Lower lobe of right lung (tissue), 2 donors: ENCODE measurements at regions not wholly inside any gene's neighbourhood (a gene's known extent, or its start where the extent isn't known, plus 50 kb on each side); places are given as distances from the start of the nearest gene placed in this dataset.

Source experiments
- ATAC-seq, 2 donors: fragments of 200-7000 bp; cut with Tn5 transposase; one replicate each; pipeline ENCODE4 v1.9.1; 2020 to 2022; ENCODE audit warnings: mild to moderate bottlenecking in 2 of 2, moderate library complexity in 2 of 2
- DNase-seq: peaks from one replicate; pipeline ENCODE4 v3.0.0-alpha.2; 2020
- H3K27ac ChIP-seq: fragments of 200-600 bp; one replicate; pipeline ENCODE4 v1.8.0; 2022
- H3K27me3 ChIP-seq: fragments of 200-600 bp; one replicate; pipeline ENCODE4 v1.8.0; 2022; ENCODE audit warnings: low read depth
- H3K36me3 ChIP-seq: fragments of 200-600 bp; one replicate; pipeline ENCODE4 v1.8.0; 2022; ENCODE audit warnings: mild to moderate bottlenecking
- H3K4me1 ChIP-seq: fragments of 200-600 bp; one replicate; pipeline ENCODE4 v1.8.0; 2022
- H3K4me3 ChIP-seq: fragments of 200-600 bp; one replicate; pipeline ENCODE4 v1.8.0; 2022; ENCODE audit warnings: mild to moderate bottlenecking
- H3K9me3 ChIP-seq: fragments of 200-600 bp; one replicate; pipeline ENCODE4 v1.8.0; 2022
- CTCF ChIP-seq: fragments of 200-600 bp; IDR thresholded peaks from one replicate; pipeline ENCODE4 v1.8.0; 2022; ENCODE audit warnings: antibody characterized with exemption, mild to moderate bottlenecking
- intact Hi-C: fragments of 100-400 bp; cut with DNase I; formaldehyde crosslinking; loops from one replicate; pipeline ENCODE4 v1.11.0; 2022
- donor health status: DM: no; HTN: yes; CAD: no; lungs with severe emphysema.

- no peak for DNase-seq
- Histone ChIP-seq H3K27me3 (peaks cover 32% of the 10 kb centered on the region), H3K4me1 (peaks cover 7% of the 10 kb centered on the region), H3K27ac (no peak overlapping the region), H3K9me3 (no peaks in the 10 kb centered on the region), H3K36me3 (no peaks in the 10 kb centered on the region), H3K4me3 (no peak overlapping the region)
- no peak for ATAC-seq
- intact Hi-C loops = no loop called here
- no peak for TF ChIP-seq CTCF
Measured at GRCh38 chr6:26267083-26267589, 97.9 kb upstream of the BTN3A2 start.

GRCh38 chr6:26268659-26269402, 96.2 kb upstream of the BTN3A2 start:
- Histone ChIP-seq H3K27ac (no peak overlapping the region), H3K9me3 (no peaks in the 10 kb centered on the region), H3K36me3 (no peaks in the 10 kb centered on the region), H3K27me3 (peaks cover 45% of the 10 kb centered on the region), H3K4me3 (no peak overlapping the region), H3K4me1 (peaks cover 13% of the 10 kb centered on the region)
- no peak for TF ChIP-seq CTCF
- DNase-seq (no peak), ATAC-seq (no peak)
- intact Hi-C loops = no loop called here

- DNase-seq (no peak), ATAC-seq (no peak)
- Histone ChIP-seq H3K4me1 (peaks cover 13% of the 10 kb centered on the region), H3K27ac (no peak overlapping the region), H3K36me3 (no peaks in the 10 kb centered on the region), H3K27me3 (peaks cover 51% of the 10 kb centered on the region), H3K4me3 (no peak overlapping the region), H3K9me3 (no peaks in the 10 kb centered on the region)
- TF ChIP-seq CTCF = no peak
- intact Hi-C loops = no loop called here
Measured at GRCh38 chr6:26269531-26270485, 95.2 kb upstream of the BTN3A2 start.

GRCh38 chr6:26270486-26270861, 94.5 kb upstream of the BTN3A2 start:
- TF ChIP-seq CTCF = no peak
- intact Hi-C loops = no loop called here
- Histone ChIP-seq H3K27ac (no peak overlapping the region), H3K9me3 (no peaks in the 10 kb centered on the region), H3K27me3 (peaks cover 51% of the 10 kb centered on the region), H3K4me3 (no peak overlapping the region), H3K36me3 (no peaks in the 10 kb centered on the region), H3K4me1 (peaks cover 13% of the 10 kb centered on the region)
- no peak for ATAC-seq
- DNase-seq = no peak

- H3K27me3 ChIP-seq = peaks cover 51% of the 10 kb centered on the region
- DNase-seq (peak; percentile 52), ATAC-seq (peak; percentile 46 to 74)
- H3K27ac ChIP-seq = peak overlapping the region; percentile 94
- peaks cover 13% of the 10 kb centered on the region for H3K4me1 ChIP-seq
- H3K4me3 ChIP-seq = peak overlapping the region; percentile 51
- no peak for TF ChIP-seq CTCF
- H3K9me3 ChIP-seq = no peaks in the 10 kb centered on the region
- no peaks in the 10 kb centered on the region for H3K36me3 ChIP-seq
- intact Hi-C loops = no loop called here
Measured at GRCh38 chr6:26270903-26271667, 93.9 kb upstream of the BTN3A2 start.
